Hepatocyte (in vitro differentiated cells): ENCODE measurements at regions not wholly inside any gene's neighbourhood (a gene's known extent, or its start where the extent isn't known, plus 50 kb on each side); places are given as distances from the start of the nearest gene placed in this dataset.
A peak's percentile ranks its signal among the peaks of the same experiment; 100 is the strongest.
"Not testable (repeated sequence)": the region's sequence is repeated elsewhere in the genome, so short reads cannot be mapped to it uniquely, and the experiment has no call there.

Experiments
- DNase-seq: peaks from one replicate; pipeline ENCODE4 v3.0.0-alpha.2; 2016; ENCODE audit warnings: low spot score
- H2AFZ ChIP-seq: fragments of 200-600 bp; sonication (generic); 2 replicates; pipeline ENCODE4 v1.6.0; 2016; ENCODE audit warnings: antibody characterized with exemption, mild to moderate bottlenecking
- H3K27ac ChIP-seq: fragments of 200-600 bp; sonication (generic); 2 replicates; pipeline ENCODE4 v1.5.1; 2016; ENCODE audit warnings: mild to moderate bottlenecking
- H3K27me3 ChIP-seq: fragments of 200-600 bp; sonication (generic); 2 replicates; pipeline ENCODE4 v1.6.1; 2016
- H3K36me3 ChIP-seq: fragments of 200-600 bp; sonication (generic); replicated peaks from 2 replicates; pipeline ENCODE4 v1.5.1; 2016; ENCODE audit warnings: low read depth; ENCODE audit not compliant: insufficient read depth
- H3K4me1 ChIP-seq: fragments of 200-600 bp; sonication (generic); 2 replicates; pipeline ENCODE4 v1.5.1; 2016; ENCODE audit warnings: mild to moderate bottlenecking, moderate library complexity; ENCODE audit not compliant: insufficient read depth
- H3K4me2 ChIP-seq: fragments of 200-600 bp; sonication (generic); 2 replicates; pipeline ENCODE4 v1.6.0; 2016
- H3K4me3 ChIP-seq: fragments of 200-600 bp; sonication (generic); 2 replicates; pipeline ENCODE4 v1.5.1; 2016; ENCODE audit warnings: mild to moderate bottlenecking
- H3K79me2 ChIP-seq: fragments of 200-600 bp; sonication (generic); 2 replicates; pipeline ENCODE4 v1.6.0; 2017; ENCODE audit warnings: mild to moderate bottlenecking
- H3K9me2 ChIP-seq: fragments of 200-600 bp; sonication (generic); replicated peaks from 2 replicates; pipeline ENCODE4 v1.6.0; 2017; ENCODE audit warnings: mild to moderate bottlenecking; ENCODE audit not compliant: insufficient read depth
- H3K9me3 ChIP-seq: fragments of 200-600 bp; sonication (generic); 2 replicates; pipeline ENCODE4 v1.5.1; 2016; ENCODE audit warnings: low read depth, mild to moderate bottlenecking
- H4K20me1 ChIP-seq: fragments of 200-600 bp; sonication (generic); 2 replicates; pipeline ENCODE4 v1.6.0; 2016; ENCODE audit warnings: mild to moderate bottlenecking; ENCODE audit not compliant: insufficient read depth, poor library complexity, severe bottlenecking
- CTCF ChIP-seq: fragments of 200-600 bp; sonication (generic); IDR thresholded peaks from 2 replicates; pipeline ENCODE4 v1.5.1; 2016; ENCODE audit warnings: antibody characterized with exemption, mild to moderate bottlenecking; ENCODE audit not compliant: poor library complexity
- EZH2 ChIP-seq: fragments of 200-600 bp; sonication (generic); IDR thresholded peaks from 2 replicates; pipeline ENCODE4 v1.6.1; 2016; ENCODE audit warnings: antibody characterized with exemption, mild to moderate bottlenecking, borderline replicate concordance
- EZH2phosphoT487 ChIP-seq: fragments of 200-600 bp; sonication (generic); IDR thresholded peaks from one replicate; pipeline ENCODE4 v1.6.1; 2018; ENCODE audit warnings: antibody characterized with exemption, mild to moderate bottlenecking, low read depth, moderate library complexity; ENCODE audit not compliant: unreplicated experiment, severe bottlenecking
- WGBS: methylation state at CpG from one replicate; pipeline ENCODE4 v1.1.6; 2016; ENCODE audit warnings: low lambda C conversion rate; ENCODE audit errors: missing lambda C conversion rate; 5-methylcytosine and 5-hydroxymethylcytosine counted together

DNA sequence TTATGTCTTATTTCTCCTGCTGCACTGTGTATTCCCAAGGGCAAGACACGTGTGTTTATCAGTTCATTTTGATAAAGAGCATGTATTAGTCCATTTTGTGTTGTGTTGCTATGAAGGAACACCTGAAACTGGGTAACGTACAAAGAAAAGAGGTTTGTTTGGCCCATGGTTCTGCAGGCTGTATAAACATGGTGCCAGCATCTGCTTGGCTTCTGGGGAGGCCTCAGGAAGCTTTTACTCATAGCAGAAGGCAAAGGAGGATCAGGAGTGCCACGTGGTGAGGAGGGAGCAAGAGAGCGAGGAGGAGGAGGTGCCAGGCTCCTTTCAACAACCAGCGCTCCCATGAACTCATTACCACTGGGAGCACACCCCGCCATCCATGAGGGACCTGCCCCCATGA lies 214.0 kb downstream of the UQCRFS1 start:
- DNase-seq, result no peak
- Histone ChIP-seq H3K4me2 (no peak overlapping the region), H3K27ac (no peak overlapping the region), H3K4me1 (peaks cover 3% of the 10 kb centered on the region), H3K27me3 (no peaks in the 10 kb centered on the region), H4K20me1 (no peaks in the 10 kb centered on the region), H2AFZ (no peak overlapping the region), H3K9me3 (no peaks in the 10 kb centered on the region), H3K9me2 (no peaks in the 10 kb centered on the region), H3K4me3 (no peak overlapping the region), H3K79me2 (no peaks in the 10 kb centered on the region), H3K36me3 (no peaks in the 10 kb centered on the region)
- no peak for TF ChIP-seq CTCF
- TF ChIP-seq EZH2phosphoT487, result no peak
- no peak for TF ChIP-seq EZH2
- WGBS, result 85% methylated on average over 6 of the region's 6 CpGs

DNA sequence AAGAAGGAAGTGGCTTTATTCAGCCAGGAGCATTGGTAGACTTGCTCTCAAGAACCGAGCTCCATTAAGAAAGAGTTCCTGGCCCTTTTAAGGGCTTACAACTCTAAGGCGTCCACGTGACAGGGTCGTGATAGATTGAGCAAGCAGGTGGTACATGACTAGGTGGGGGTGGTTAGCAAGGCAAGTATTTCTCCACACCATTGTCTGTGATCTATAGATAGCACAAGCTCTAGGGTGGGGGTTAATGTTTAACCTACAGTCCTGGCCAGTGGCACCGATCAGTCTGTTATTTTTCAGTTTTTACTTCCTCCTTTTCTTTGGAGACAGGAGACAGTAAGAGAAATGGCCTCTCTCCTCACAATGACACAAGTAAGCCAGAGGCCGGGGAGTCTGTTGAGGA lies 215.1 kb downstream of the UQCRFS1 start:
- not testable (repeated sequence) for H3K4me1 ChIP-seq, H2AFZ ChIP-seq, H3K9me2 ChIP-seq, H3K27me3 ChIP-seq, H3K4me2 ChIP-seq, H3K36me3 ChIP-seq, H4K20me1 ChIP-seq, H3K79me2 ChIP-seq, H3K9me3 ChIP-seq, H3K4me3 ChIP-seq
- peak; percentile 79 for DNase-seq
- H3K27ac ChIP-seq, result peak overlapping the region; percentile 87
- 80% methylated on average over 6 of the region's 6 CpGs for whole genome bisulfite sequencing

GRCh38 chr19:28990522-28990921 lies 222.4 kb downstream of the UQCRFS1 start:
- no peaks in the 10 kb centered on the region for H3K9me2 ChIP-seq
- no peak overlapping the region for H3K4me3 ChIP-seq
- no peak overlapping the region for H3K27ac ChIP-seq
- H4K20me1 ChIP-seq, result no peaks in the 10 kb centered on the region
- no peak overlapping the region for H3K4me2 ChIP-seq
- no peaks in the 10 kb centered on the region for H3K27me3 ChIP-seq
- WGBS, result 86% methylated on average over 5 of the region's 5 CpGs
- no peaks in the 10 kb centered on the region for H3K9me3 ChIP-seq
- no peak overlapping the region for H2AFZ ChIP-seq
- no peaks in the 10 kb centered on the region for H3K79me2 ChIP-seq
- TF ChIP-seq CTCF (no peak), EZH2phosphoT487 (no peak), EZH2 (no peak)
- H3K4me1 ChIP-seq, result no peaks in the 10 kb centered on the region
- DNase-seq, result no peak
- no peaks in the 10 kb centered on the region for H3K36me3 ChIP-seq

DNA sequence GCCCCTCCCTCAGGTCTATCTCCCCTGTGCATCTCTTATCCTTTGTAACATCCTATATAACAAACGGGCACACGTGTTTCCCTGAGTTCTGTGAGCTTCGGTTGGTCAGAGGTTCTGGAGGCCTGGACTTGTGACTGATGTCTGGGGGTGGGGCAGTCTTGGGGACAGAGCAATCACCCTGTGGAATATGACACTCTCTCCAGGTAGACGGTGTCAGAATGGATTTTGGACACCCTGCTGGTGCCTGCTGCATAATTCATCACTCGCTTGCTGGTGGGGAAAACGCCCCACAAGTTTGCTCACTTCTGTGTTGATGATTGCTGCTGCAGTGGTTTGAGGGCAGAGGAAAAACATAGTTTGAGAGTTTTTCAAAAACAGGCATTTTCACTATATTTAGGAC lies 223.2 kb downstream of the UQCRFS1 start:
- Histone ChIP-seq H3K9me3 (no peaks in the 10 kb centered on the region), H4K20me1 (no peaks in the 10 kb centered on the region), H3K4me1 (no peaks in the 10 kb centered on the region), H3K4me2 (no peak overlapping the region), H3K9me2 (no peaks in the 10 kb centered on the region), H3K79me2 (no peaks in the 10 kb centered on the region), H2AFZ (no peak overlapping the region), H3K27me3 (no peaks in the 10 kb centered on the region), H3K36me3 (no peaks in the 10 kb centered on the region), H3K4me3 (no peak overlapping the region), H3K27ac (no peak overlapping the region)
- WGBS, result 57% methylated on average over 6 of the region's 6 CpGs
- DNase-seq, result no peak
- TF ChIP-seq CTCF, result no peak
- TF ChIP-seq EZH2, result no peak
